ENCODE measurements at regions not wholly inside any gene's neighbourhood (a gene's known extent, or its start where the extent isn't known, plus 50 kb on each side); places are given as distances from the start of the nearest gene placed in this dataset.

GRCh38 chr1:164466001-164466421 lies 93.0 kb upstream of the PBX1 start:
- dilution Hi-C loops (cut with MboI; ENCODE audit: extremely low pct_ligation_motif_present, low sequenced_read_pairs), result no loop called here
- no peaks in the 10 kb centered on the region for H3K36me3 ChIP-seq (ENCODE audit: control insufficient read depth in 2 of 2, extremely low read depth in 1 of 2, insufficient read depth in 2 of 2, low read length in 2 of 2)
- H4K20me1 ChIP-seq (replicated peaks; ENCODE audit: control insufficient read depth, extremely low read depth, insufficient read depth, low read length), result no peaks in the 10 kb centered on the region
- no peaks in the 10 kb centered on the region for H3K4me1 ChIP-seq (ENCODE audit: control insufficient read depth, extremely low read depth, insufficient read depth, low read length)
- no peak for FAIRE-seq
- DNase-seq (ENCODE audit: low read depth, low spot score), result no peak
- ChIA-PET POLR2A (no interaction called here), CTCF (no interaction called here)
- no peak overlapping the region for H3K9ac ChIP-seq (replicated peaks; ENCODE audit: extremely low read depth, insufficient read depth, low read length)
- TF ChIP-seq MYC (IDR thresholded peaks at IDR 0.05; ENCODE audit: low read depth, low read length) (no peak), EZH2 (IDR thresholded peaks at IDR 0.05; ENCODE audit: borderline replicate concordance, low read depth, low read length, severe bottlenecking) (no peak), GATA2 (IDR thresholded peaks at IDR 0.05; ENCODE audit: insufficient read depth, insufficient read length, low read depth, low read length) (no peak), JUN (IDR thresholded peaks at IDR 0.05; ENCODE audit: borderline replicate concordance, insufficient read depth, insufficient read length, low read depth) (no peak), CTCF (IDR thresholded peaks at IDR 0.05; ENCODE audit: extremely low read depth in 1 of 2, insufficient read depth in 1 of 2, low read depth in 1 of 2, low read length in 2 of 2) (no peak), MAX (IDR thresholded peaks at IDR 0.05; ENCODE audit: insufficient read depth, insufficient read length) (no peak), POLR2AphosphoS5 (IDR thresholded peaks at IDR 0.05; ENCODE audit: insufficient read depth, low read depth, low read length) (no peak), POLR2A (IDR thresholded peaks at IDR 0.05; ENCODE audit: low read depth, low read length) (no peak), FOS (IDR thresholded peaks at IDR 0.05; ENCODE audit: borderline replicate concordance, insufficient read depth, low read length) (no peak)
- no peak overlapping the region for H3K4me2 ChIP-seq (ENCODE audit: insufficient read depth, low read length)
- H3K9me1 ChIP-seq (replicated peaks; ENCODE audit: control insufficient read depth, extremely low read depth, insufficient read depth, low read length), result no peaks in the 10 kb centered on the region
- no peaks in the 10 kb centered on the region for H3K27me3 ChIP-seq (ENCODE audit: control insufficient read depth in 2 of 2, insufficient read depth in 2 of 2, low read length in 2 of 2)
- no peak overlapping the region for H3K27ac ChIP-seq (ENCODE audit: insufficient read depth, low read depth, low read length)
- no peaks in the 10 kb centered on the region for H3K79me2 ChIP-seq (ENCODE audit: control insufficient read depth, insufficient read depth, low read length)
- H3K4me3 ChIP-seq (replicated peaks in 1 of 3; ENCODE audit: insufficient read depth in 1 of 3, low read depth in 1 of 3, low read length in 3 of 3), result no peak overlapping the region
- BruUV-seq (replicated peaks), result no TSS peak
- no peak overlapping the region for H2AFZ ChIP-seq (ENCODE audit: low read depth, low read length)
- intact Hi-C loops (cut with micrococcal nuclease), result no loop called here
- no peaks in the 10 kb centered on the region for H3K9me3 ChIP-seq (replicated peaks; ENCODE audit: control insufficient read depth, insufficient read depth, low read length)
